PFSK-1 (cell line): ENCODE measurements at regions not wholly inside any gene's neighbourhood (a gene's known extent, or its start where the extent isn't known, plus 50 kb on each side); places are given as distances from the start of the nearest gene placed in this dataset.

Experiments
- POLR2AphosphoS5 ChIP-seq: IDR thresholded peaks from 2 replicates; pipeline ENCODE4 v1.6.1; 2012; ENCODE audit warnings: low read depth, mild to moderate bottlenecking, control low read depth, low read length, moderate library complexity
- REST ChIP-seq, 2 experiments: IDR thresholded peaks; 2 replicates each; pipeline versions ENCODE4 v1.6.1 to v1.8.0; 2011 to 2012; ENCODE audit warnings: low read depth in 2 of 2, low read length in 2 of 2, control low read depth in 1 of 2, inconsistent platforms in 1 of 2, mild to moderate bottlenecking in 1 of 2, moderate library complexity in 1 of 2; ENCODE audit not compliant: insufficient read depth in 1 of 2
- SIN3A ChIP-seq: IDR thresholded peaks from 2 replicates; pipeline ENCODE4 v1.6.1; 2012; ENCODE audit warnings: mild to moderate bottlenecking, low read length, moderate library complexity, borderline replicate concordance; ENCODE audit not compliant: insufficient read depth
- TAF1 ChIP-seq: IDR thresholded peaks from 2 replicates; pipeline ENCODE4 v1.6.1; 2012; ENCODE audit warnings: low read length, control low read depth, borderline replicate concordance; ENCODE audit not compliant: insufficient read depth

- TF ChIP-seq POLR2AphosphoS5 (no peak), TAF1 (no peak), SIN3A (no peak), REST (IDR thresholded peaks at IDR 0.05; ENCODE audit: insufficient read depth in 1 of 2, low read depth in 2 of 2, low read length in 2 of 2) (no peak)
Measured at GRCh38 chr1:112322018-112322417, 74.0 kb upstream of the CTTNBP2NL start.
